IMR-90 (cell line): ENCODE measurements at regions not wholly inside any gene's neighbourhood (a gene's known extent, or its start where the extent isn't known, plus 50 kb on each side); places are given as distances from the start of the nearest gene placed in this dataset.

Experiments used
- ATAC-seq: fragments of 200-7000 bp; cut with Tn5 transposase; 2 replicates; pipeline ENCODE4 v1.9.1; 2020; ENCODE audit warnings: low read depth, mild to moderate bottlenecking, moderate library complexity
- BruUV-seq: library from RNA; stranded (reverse); fragments of 400-500 nt; replicated peaks from 2 replicates; lab custom pipeline; 2021; lab: Mats Ljungman, UMichigan
- CTCF ChIA-PET: fragments of 300-600 bp; formaldehyde crosslinking; extraction: SDS; loops from one replicate; lab custom pipeline; 2021; ENCODE audit warnings: antibody characterized with exemption; lab: Yijun Ruan, JAX
- POLR2A ChIA-PET: fragments of 300-600 bp; sonication (Branson Sonifier 250); formaldehyde crosslinking; loops from one replicate; lab custom pipeline; 2022; ENCODE audit warnings: antibody characterized with exemption; ENCODE audit not compliant: unreplicated experiment; lab: Charles Lee
- DNase-seq: peaks from one replicate; pipeline ENCODE4 v3.0.0; 2013
- H2AFZ ChIP-seq: replicated peaks from 2 replicates; pipeline ENCODE3; 2013; ENCODE audit warnings: low read length, mild to moderate bottlenecking; ENCODE audit not compliant: poor library complexity
- H2AK5ac ChIP-seq: 2 replicates; pipeline ENCODE4 v1.6.1; 2013; ENCODE audit warnings: low read depth, low read length, inconsistent platforms
- H2AK9ac ChIP-seq: replicated peaks from 2 replicates; pipeline ENCODE3; 2013; ENCODE audit warnings: mild to moderate bottlenecking, low read depth, low read length, moderate library complexity; ENCODE audit not compliant: poor library complexity
- H2BK120ac ChIP-seq: 2 replicates; pipeline ENCODE4 v1.6.1; 2013; ENCODE audit warnings: low read depth, low read length, inconsistent platforms
- H2BK15ac ChIP-seq: 3 replicates; pipeline ENCODE4 v1.6.1; 2013; ENCODE audit warnings: low read depth, low read length, inconsistent platforms
- H2BK20ac ChIP-seq: 2 replicates; pipeline ENCODE4 v1.6.1; 2013; ENCODE audit warnings: low read depth, mild to moderate bottlenecking, inconsistent platforms, low read length, moderate library complexity
- H2BK5ac ChIP-seq: 2 replicates; pipeline ENCODE4 v1.6.1; 2013; ENCODE audit warnings: mild to moderate bottlenecking, low read depth, low read length, inconsistent platforms; ENCODE audit not compliant: poor library complexity, severe bottlenecking
- H3K14ac ChIP-seq: replicated peaks from 2 replicates; pipeline ENCODE4 v1.6.1; 2013; ENCODE audit warnings: low read depth, low read length, inconsistent platforms
- H3K18ac ChIP-seq: 2 replicates; pipeline ENCODE4 v1.6.1; 2013; ENCODE audit warnings: low read depth, low read length, control low read depth
- H3K23ac ChIP-seq: 2 replicates; pipeline ENCODE4 v1.6.1; 2013; ENCODE audit warnings: low read depth, low read length, inconsistent platforms
- H3K27ac ChIP-seq: 2 replicates; pipeline ENCODE4 v1.5.1; 2013; ENCODE audit warnings: mild to moderate bottlenecking, control low read depth, low read length; ENCODE audit not compliant: insufficient read depth
- H3K27me3 ChIP-seq: 2 replicates; pipeline ENCODE4 v1.6.1; 2013; ENCODE audit warnings: low read length; ENCODE audit not compliant: control insufficient read depth, insufficient read depth
- H3K36me3 ChIP-seq: 2 replicates; pipeline ENCODE4 v1.6.1; 2013; ENCODE audit warnings: low read length, mixed read lengths; ENCODE audit not compliant: control insufficient read depth, insufficient read depth
- H3K4ac ChIP-seq: 2 replicates; pipeline ENCODE4 v1.6.1; 2013; ENCODE audit warnings: low read depth, low read length, inconsistent platforms
- H3K4me1 ChIP-seq: 2 replicates; pipeline ENCODE4 v1.6.1; 2013; ENCODE audit warnings: low read length, mixed read lengths; ENCODE audit not compliant: control insufficient read depth, insufficient read depth
- H3K4me2 ChIP-seq: 2 replicates; pipeline ENCODE4 v1.6.1; 2013; ENCODE audit warnings: low read depth, mild to moderate bottlenecking, control low read depth, low read length, moderate library complexity
- H3K4me3 ChIP-seq: 2 replicates; pipeline ENCODE4 v1.5.1; 2013; ENCODE audit warnings: low read depth, mild to moderate bottlenecking, control low read depth, low read length, moderate library complexity; ENCODE audit not compliant: insufficient read depth
- H3K56ac ChIP-seq: 2 replicates; pipeline ENCODE4 v1.6.1; 2013; ENCODE audit warnings: low read length, inconsistent platforms; ENCODE audit not compliant: insufficient read depth; ENCODE audit errors: extremely low read depth
- H3K79me1 ChIP-seq, 2 experiments: 2 replicates each; pipeline ENCODE4 v1.6.1; 2013; ENCODE audit warnings: low read length in 2 of 2, inconsistent platforms in 1 of 2, low read depth in 1 of 2
- H3K9ac ChIP-seq: 2 replicates; pipeline ENCODE4 v1.6.1; 2013; ENCODE audit warnings: low read depth, low read length, control low read depth
- H3K9me1 ChIP-seq: 2 replicates; pipeline ENCODE4 v1.6.1; 2013; ENCODE audit warnings: low read length, inconsistent platforms; ENCODE audit not compliant: insufficient read depth
- H3K9me3 ChIP-seq: 2 replicates; pipeline ENCODE4 v1.6.1; 2013; ENCODE audit warnings: low read length; ENCODE audit not compliant: control insufficient read depth, insufficient read depth
- H4K20me1 ChIP-seq: 2 replicates; pipeline ENCODE4 v1.6.1; 2013; ENCODE audit warnings: low read length, inconsistent platforms; ENCODE audit not compliant: insufficient read depth
- H4K5ac ChIP-seq: 2 replicates; pipeline ENCODE4 v1.6.1; 2013; ENCODE audit warnings: mild to moderate bottlenecking, low read depth, low read length, control low read depth
- H4K8ac ChIP-seq, 2 experiments: 2 replicates each; pipeline ENCODE4 v1.6.1; 2013; ENCODE audit warnings: low read depth in 2 of 2, low read length in 2 of 2, control low read depth in 1 of 2, inconsistent platforms in 1 of 2
- H4K91ac ChIP-seq: 2 replicates; pipeline ENCODE4 v1.6.1; 2013; ENCODE audit warnings: low read depth, low read length, inconsistent platforms; ENCODE audit not compliant: insufficient read depth
- CEBPB ChIP-seq: IDR thresholded peaks from 2 replicates; pipeline ENCODE4 v1.6.1; 2012; ENCODE audit warnings: low read depth, low read length, improper control_type of control experiment
- CHD1 ChIP-seq: IDR thresholded peaks from 2 replicates; pipeline ENCODE4 v1.6.1; 2012; ENCODE audit warnings: low read depth, low read length, improper control_type of control experiment
- FOS ChIP-seq: fragments of 150-350 bp; IDR thresholded peaks from 2 replicates; pipeline ENCODE4 v1.6.1; 2016; ENCODE audit warnings: low read depth, low read length
- WGBS, 2 experiments: methylation state at CpG; one replicate each; pipeline versions ENCODE4 v1.1.5 to v1.1.7; 2013; ENCODE audit warnings: missing lambda C conversion rate in 2 of 2; ENCODE audit not compliant: insufficient read length in 1 of 2; ENCODE audit errors: extremely low coverage in 2 of 2; 5-methylcytosine and 5-hydroxymethylcytosine counted together
- dilution Hi-C: fragments of 300-500 bp; cut with HindIII; formaldehyde crosslinking; loops from one replicate; pipeline ENCODE4 v1.14.3; 2018; ENCODE audit warnings: low sequenced_read_pairs; ENCODE audit not compliant: unreplicated experiment
- in situ Hi-C: fragments of 300-500 bp; cut with MboI; formaldehyde crosslinking; loops from 3 replicates; pipeline ENCODE4 v1.14.3; 2019; ENCODE audit warnings: low sequenced_read_pairs, inconsistent platforms, mixed read lengths
- intact Hi-C: fragments of 100-400 bp; cut with micrococcal nuclease; formaldehyde crosslinking; loops from 2 replicates; pipeline ENCODE4 v1.10.0; 2022

DNA sequence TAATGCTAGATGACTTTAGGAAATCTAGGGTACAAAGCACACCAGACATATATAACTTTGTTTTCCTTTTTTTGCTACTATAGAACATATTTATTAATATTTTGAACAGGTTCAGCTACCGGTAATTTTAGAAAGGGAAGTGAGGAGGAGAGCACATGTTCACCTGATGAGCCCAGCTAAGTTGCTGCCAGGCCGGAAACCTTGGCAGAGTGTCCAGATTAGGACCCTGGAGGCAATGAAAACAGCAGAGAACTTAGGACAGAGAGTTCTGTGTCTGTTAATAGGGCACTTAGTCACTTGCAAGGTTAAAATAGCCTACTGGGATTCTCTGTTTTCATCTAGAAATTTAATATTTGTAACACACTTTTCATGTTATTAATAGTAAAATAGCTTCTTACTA is 348.9 kb upstream of the CPEB2 start:
- DNase-seq (no peak), ATAC-seq (no peak)
- intact Hi-C loops (no loop called here), in situ Hi-C loops (no loop called here), dilution Hi-C loops (no loop called here)
- Histone ChIP-seq H3K4me1 (no peaks in the 10 kb centered on the region), H3K27me3 (no peaks in the 10 kb centered on the region), H4K20me1 (no peaks in the 10 kb centered on the region), H3K4ac (no peak overlapping the region), H4K91ac (no peak overlapping the region), H3K36me3 (no peaks in the 10 kb centered on the region), H3K9me1 (no peaks in the 10 kb centered on the region), H3K23ac (no peak overlapping the region), H3K79me1 (no peaks in the 10 kb centered on the region), H3K27ac (no peak overlapping the region), H3K9me3 (no peaks in the 10 kb centered on the region; the same call in 1 of the 2 replicates), H3K56ac (no peak overlapping the region), H4K8ac (no peak overlapping the region), H3K9ac (no peak overlapping the region), H3K4me3 (no peak overlapping the region), H2BK120ac (no peak overlapping the region), H3K4me2 (no peak overlapping the region), H2AK9ac (no peak overlapping the region), H3K18ac (no peak overlapping the region), H2BK15ac (no peak overlapping the region), H3K14ac (no peak overlapping the region), H4K5ac (no peak overlapping the region), H2AK5ac (no peak overlapping the region), H2BK5ac (no peak overlapping the region), H2AFZ (no peak overlapping the region), H2BK20ac (no peak overlapping the region)
- 60% methylated on average over 1 of the region's 2 CpGs; no CpG with 5 or more reads in 1 of the 2 experiments for WGBS, 2 experiments
- BruUV-seq: no TSS peak
- no peak for TF ChIP-seq CHD1
- TF ChIP-seq FOS: no peak
- TF ChIP-seq CEBPB: no peak
- ChIA-PET POLR2A (no interaction called here), CTCF (no interaction called here)
